Caki2 (cell line): ENCODE measurements at regions not wholly inside any gene's neighbourhood (a gene's known extent, or its start where the extent isn't known, plus 50 kb on each side); places are given as distances from the start of the nearest gene placed in this dataset.

ENCODE experiments used
- DNase-seq: peaks from one replicate; pipeline ENCODE4 v3.0.0-alpha.2; 2015; ENCODE audit warnings: low read depth
- in situ Hi-C: cut with HindIII; loops from 2 replicates; pipeline ENCODE4 v1.10.0; 2016; ENCODE audit warnings: low sequenced_read_pairs, low pct_unique_long_range_greater_than_20kb, mixed read lengths

DNA sequence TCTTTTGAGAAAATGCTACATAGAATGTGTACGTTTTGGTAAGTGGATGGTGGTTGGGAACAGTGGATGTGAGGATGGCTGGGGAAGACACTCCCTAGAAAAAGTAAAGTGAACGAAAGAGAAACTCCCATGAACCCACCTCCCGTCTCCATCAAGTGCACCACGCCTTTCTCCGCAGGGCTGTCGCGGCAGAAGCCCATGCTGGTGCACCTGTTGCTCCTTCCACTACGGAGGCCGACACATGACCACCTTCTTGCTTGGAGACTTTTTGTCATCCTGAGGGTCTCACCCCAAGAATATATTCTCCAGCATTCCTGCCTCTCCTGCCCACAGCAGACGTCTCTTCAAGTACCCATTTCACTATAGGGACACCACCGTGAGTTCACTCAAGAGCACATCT is 630.4 kb upstream of the PFKP start:
- in situ Hi-C loops, result no loop called here
- no peak for DNase-seq

DNA sequence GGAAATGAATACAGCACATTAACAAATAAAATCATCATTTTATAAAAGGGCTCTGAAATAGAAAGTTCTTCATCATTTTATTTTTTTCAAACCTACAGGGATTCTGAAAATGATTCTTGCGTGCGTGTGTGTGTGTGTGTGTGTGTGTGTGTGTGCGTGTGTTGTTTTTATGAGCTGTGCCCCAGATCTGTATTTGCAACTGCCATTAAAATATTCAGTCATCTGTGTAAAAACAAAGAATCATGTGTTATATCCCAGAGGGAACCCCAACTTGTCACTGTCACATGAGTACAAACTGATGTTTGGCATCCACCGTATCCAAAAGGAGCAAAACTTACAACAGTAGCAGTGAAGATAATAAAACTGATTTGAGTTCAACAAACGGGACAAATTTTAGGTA is 635.4 kb upstream of the PFKP start:
- DNase-seq, result no peak

DNA sequence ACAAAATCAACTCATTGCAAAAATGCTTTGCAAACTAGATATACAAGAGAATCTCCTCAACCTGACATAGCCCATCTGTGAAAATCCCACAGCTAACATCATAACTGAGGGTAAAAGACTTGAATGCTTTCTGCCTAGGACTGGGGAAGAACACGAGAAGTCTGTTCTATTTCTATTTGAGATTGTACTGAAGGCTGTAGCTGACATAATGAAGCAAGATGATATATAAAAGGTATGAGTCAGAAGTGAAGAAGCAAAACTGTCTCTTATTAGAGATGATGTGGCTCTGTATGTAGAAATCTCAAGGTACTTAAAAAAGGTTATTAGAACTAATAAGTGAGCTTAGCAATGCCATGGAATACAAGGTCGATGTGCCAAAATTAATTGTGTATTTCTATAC is 639.9 kb upstream of the PFKP start:
- no peak for DNase-seq
- in situ Hi-C loops, result no loop called here

More for the DNA sequence above, 635.4 kb upstream of the PFKP start:
- in situ Hi-C loops, result no loop called here

DNA sequence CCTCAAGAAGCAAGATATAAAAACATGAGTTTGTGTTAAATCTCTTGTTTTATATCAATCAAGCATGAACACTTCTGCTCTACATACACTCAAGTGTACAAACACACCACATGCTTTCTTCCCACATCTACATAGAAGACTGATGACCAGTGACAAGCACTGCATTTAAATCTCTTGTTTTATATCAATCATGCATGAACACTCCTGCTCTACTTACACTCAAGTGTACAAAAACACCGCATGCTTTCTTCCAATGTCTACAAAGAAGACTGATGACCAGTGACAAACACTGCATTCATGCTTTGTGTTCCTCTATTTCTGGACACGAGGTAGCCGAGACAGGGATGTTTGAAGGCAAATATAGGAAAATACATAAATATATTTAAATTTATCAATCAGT is 642.0 kb upstream of the PFKP start:
- in situ Hi-C loops, result no loop called here
- DNase-seq, result no peak

DNA sequence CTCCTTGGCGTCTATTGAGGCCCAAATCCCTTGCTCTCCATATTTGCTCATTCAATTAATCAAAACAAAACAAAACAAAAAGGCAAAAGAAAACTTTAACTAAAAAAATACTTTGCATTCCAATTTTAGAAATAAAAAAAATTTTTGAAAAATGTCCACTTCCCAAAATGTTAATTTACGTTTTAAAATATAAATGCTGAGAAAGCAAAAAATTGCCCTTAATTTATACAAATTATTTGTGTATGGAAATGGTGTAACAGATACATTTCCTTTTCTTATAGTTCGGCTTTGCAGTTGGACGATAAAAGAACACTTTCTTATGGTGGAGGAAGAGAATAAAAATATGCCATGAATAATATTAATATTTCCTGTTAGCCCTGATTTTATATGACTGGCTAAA is 652.8 kb upstream of the PFKP start:
- in situ Hi-C loops, result no loop called here
- DNase-seq, result no peak

DNA sequence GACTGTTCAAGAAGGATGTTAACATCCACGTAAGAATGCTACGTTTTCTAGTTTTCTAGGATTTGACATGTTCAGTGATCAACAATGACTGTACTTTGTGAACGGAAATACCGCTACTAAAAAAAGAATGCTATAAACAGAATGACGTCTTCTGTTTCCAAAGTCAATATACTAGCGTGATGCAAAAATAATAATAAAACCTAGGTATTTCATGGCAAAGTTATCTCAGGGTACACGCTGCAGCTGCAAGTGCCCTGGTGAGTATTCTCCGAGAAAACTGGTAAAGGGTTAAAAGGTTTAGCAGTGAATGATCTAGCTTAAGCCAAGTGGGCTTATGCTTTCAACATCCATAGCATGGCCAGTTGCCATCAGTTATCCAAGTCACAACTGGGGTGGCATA is 653.3 kb upstream of the PFKP start:
- no peak for DNase-seq
- in situ Hi-C loops, result no loop called here

DNA sequence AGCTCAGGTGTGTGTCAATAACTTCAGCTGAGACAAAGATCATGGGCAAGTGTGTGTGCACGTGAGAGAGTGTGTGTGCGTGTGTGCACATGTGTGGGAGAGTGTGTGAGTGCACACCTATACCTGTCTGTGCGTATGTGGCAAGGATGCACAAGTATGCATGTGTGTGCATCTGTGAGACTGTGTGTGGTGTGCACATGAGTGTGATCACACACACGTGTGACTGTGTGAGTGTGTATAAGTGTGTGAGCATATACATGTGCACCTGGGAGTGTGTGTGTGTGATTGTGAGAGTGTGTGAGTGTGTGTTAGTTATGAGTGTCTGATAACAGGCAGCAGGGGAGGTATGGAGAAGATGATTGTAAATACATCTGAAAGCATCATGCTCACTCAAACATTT is 657.3 kb upstream of the PFKP start:
- in situ Hi-C loops, result no loop called here

DNA sequence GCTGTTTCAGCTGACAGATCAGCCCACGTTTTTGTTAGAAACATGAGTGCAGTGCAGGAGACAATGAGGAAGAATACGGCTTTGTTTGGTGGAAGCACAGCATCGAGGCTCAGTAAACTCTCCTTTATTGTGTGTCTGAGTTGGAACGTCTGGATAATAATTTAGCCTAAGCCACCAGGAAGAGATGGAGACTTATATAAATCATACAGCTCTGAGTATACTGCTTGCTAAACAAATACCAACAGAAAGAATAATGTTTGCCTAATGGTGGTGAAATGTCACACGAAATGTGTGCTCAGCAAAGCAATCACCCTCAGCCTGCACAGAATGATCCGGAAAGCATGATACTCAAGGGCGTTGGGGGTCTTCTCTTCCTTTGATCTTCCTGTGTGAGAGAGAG is 664.1 kb upstream of the ADARB2 start:
- in situ Hi-C loops, result no loop called here
- DNase-seq, result no peak

More for the DNA sequence above, 657.3 kb upstream of the PFKP start:
- no peak for DNase-seq

DNA sequence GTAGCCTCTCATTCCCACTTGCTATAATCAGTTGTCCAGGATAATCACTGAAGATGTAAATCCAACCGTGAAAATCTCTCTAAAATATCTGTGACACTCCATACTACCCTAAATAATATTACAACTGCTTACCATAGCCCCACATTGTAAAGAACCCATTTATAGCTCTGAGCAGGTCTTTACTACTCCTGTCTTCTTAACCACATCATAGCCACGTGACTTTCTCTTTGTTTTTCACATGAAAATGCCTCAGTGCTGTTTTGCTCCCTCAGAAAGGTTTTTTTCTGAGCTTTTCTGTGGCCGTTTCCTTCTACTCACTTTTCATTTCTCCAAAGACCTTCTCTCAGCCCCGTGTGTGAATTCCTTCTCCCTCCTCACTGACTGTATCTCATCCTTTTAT is 662.2 kb upstream of the ADARB2 start:
- DNase-seq, result no peak
- in situ Hi-C loops, result no loop called here

DNA sequence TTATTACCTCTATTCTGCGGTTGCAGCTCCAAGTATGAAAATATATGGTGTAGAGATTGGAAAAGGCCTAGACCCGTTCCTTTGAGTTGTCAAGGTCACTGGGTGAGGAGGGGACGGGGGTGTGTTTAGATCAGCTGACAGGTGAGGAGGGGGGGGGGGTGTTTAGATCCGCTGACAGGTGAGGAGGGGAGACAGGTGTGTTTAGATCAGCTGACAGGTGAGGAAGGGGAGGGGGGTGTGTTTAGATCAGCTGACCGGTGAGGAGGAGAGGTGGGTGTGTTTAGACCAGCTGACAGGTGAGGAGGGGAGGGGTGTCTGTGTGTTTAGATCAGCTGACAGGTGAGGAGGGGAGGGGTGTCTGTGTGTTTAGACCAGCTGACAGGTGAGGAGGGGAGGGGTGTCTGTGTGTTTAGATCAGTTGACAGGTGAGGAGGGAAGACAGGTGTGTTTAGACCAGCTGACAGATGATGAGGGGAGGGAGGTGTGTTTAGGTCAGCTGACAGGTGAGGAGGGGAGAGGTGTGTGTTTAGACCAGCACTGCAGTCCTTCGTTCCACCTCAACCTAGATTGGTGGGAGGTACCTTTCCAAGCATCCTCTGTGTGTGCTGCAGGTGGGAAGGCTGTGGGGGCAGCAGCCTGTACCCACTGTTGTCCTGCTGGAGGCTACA is 655.0 kb upstream of the ADARB2 start:
- no peak for DNase-seq
- in situ Hi-C loops, result no loop called here

DNA sequence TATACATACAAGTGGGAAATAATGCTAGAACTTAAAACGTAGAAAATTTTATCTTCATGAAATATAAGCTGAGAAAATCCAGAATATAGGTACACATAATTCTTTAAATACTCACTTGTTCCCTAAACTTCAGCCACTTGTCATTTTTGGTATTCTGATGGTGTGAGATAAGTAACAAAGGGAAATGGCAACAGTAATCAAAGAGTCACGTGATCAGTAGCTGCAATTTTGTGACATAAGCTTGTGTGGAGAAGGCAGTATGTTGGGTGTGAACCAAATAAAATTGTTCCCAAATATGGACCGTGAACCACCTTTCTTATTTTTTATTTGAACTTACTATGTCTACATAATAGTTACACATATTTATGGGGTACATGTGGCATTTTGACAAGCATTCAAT is 650.3 kb upstream of the ADARB2 start:
- DNase-seq, result no peak
- in situ Hi-C loops, result no loop called here

DNA sequence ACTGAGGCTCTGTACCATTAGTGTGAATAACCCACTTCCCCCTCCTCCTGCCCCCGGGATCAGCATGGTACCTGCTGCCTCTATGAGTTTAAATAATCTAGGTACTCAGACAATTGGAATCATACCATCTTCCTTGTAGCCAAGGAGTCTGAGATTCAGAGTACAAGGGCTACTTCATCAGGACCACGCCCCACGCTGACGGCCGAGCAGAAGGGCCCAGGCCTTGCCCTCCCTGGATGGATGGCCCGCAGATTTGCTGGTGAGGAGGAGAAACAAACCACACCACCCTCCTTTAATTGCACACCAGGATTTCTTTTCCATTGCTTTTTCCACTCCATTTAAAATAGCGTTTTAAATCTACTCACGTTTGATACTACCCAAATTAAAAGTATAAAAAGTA is 649.9 kb upstream of the ADARB2 start:
- no peak for DNase-seq
- in situ Hi-C loops, result no loop called here

DNA sequence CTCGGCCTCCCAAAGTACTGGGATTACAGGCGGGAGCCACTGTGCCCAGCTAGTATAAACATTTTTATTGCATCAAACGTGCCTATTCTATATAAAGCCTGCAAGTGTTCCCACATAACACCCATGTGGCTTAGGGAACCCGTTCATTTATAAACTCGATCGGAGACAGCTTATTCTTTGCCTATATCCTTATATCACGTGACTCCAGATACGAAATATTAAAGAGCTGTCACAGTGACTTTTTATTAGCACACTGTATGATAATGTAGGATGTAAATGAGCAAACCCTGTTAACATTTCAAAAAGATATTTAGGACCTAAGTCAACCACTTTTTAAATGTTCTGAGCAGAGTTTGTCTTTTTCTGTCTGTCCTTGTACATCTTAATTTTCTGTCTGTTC is 642.9 kb upstream of the ADARB2 start:
- in situ Hi-C loops, result no loop called here
- no peak for DNase-seq

DNA sequence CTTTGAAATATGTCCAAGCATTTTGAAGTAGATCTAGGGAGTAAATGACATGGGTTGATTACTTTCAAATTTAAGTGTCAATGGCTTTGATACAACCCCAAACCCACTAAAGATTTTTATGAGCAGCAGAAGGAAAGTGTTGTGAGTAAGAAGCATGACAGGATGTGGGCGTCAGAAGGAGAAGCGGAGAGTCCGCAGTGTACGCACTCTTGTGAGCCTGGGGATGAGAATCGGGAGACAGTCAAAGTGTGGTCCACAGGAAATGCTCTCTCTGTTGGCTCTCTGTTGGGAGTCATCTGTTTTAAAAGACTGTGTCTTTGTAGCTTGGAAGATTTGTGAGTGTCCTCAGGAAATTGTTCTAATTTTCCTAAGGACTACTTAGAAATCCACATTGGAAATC is 629.8 kb upstream of the ADARB2 start:
- in situ Hi-C loops, result no loop called here
- DNase-seq, result no peak

DNA sequence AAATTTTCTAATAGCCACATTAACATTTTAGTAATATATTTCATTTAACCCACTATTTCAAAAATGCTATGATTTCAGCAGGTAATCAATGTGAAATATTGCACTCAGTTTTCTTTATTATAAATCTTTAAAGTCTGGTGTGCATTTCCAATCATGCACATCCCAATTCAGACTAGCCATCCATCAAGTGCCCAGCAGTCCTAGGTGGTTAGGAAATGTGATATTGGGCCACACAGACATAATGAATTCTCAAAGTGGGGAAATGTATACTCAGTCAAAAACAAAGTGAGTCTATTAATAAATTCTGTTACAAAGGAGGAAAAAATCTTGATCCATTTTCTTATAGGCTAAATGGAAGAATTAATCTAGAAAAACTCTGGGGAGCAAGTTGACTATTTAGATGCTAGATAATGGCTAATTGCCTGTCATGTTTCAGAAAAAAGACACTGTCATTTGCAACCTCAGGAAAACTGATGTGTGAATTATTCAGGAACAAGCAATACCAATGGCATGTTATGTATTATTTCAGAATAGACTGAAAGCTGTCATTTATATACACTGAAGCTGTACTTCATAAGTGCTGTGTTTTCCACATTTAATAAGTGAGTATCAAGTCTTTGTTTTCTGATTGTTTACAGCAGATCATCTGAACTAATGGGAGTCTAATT is 629.1 kb upstream of the ADARB2 start:
- DNase-seq, result no peak
- in situ Hi-C loops, result no loop called here

DNA sequence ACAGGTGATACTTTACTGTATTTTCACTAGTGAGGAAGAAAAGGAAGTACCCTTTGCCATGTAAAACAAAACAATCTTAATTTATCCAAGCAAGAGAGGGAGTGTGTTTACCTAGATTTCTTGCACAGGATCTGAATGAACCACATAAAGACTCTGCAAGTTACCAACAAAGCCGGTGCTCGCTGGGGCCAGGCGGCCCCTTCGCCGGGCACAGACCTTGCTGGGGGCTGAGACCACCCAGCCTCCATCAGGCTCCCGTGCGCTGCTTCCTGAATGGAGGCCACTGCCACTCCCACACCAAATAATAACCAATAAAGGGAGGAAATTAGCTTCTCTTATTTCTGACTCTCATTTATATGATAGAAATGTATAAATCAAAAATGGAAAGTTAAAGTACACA is 625.0 kb upstream of the ADARB2 start:
- DNase-seq, result no peak
- in situ Hi-C loops, result no loop called here

DNA sequence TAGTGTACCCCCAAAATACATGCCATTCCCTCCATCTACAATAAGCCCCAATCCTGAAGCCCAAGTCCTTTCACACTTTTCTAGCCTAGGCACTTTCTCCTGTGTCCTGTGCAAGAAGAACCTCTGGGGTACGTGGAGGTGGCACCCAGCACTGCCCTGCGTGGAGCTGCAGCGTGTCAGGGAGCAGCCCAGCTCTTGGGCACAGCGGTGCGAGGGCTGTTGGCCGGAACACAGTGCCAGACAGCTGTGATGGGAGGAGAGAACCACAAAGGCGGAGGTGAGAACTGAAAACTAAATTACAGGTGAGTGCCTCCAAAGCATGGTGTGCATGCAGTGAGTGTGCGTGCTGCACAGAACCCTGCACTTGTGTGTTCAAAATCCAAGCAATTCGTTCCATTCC is 621.3 kb upstream of the ADARB2 start:
- in situ Hi-C loops, result no loop called here
- DNase-seq, result no peak

DNA sequence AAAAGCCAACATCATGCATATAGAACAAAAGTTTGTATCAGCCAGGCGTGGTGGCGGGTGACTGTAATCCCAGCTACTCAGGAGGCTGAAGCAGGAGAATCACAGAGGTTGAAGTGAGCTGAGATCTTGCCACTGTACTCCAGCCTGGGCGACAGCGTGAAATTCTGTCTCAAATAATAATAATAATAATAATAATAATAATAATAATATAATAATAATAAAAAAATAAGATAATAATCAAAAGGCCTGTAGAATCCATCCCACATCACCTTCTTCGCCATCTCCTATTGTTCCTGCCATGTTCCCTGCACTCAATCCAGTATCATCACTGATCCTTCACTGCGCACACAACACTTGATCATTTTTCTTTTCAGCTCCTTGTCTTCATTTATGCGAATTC is 619.3 kb upstream of the ADARB2 start:
- in situ Hi-C loops, result no loop called here
- no peak for DNase-seq

DNA sequence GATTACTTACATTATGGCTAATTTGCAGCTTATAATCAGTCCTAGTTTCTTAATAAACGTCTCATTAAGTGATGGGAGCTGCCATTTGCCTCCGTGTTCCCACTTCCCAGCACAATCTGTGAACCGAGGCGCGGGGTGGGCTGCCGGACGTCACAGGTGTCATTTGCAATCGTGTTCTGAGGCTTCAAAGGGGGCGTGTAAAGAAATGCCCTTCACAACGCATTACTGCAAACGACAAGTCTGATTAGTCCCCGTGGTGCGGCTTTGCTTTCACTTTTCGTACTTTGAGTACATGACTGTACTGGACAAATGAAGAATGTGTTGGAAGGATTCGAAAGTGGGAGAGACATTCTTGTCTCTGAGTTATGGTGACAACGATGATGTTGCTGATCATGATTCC is 614.2 kb upstream of the ADARB2 start:
- in situ Hi-C loops, result no loop called here

DNA sequence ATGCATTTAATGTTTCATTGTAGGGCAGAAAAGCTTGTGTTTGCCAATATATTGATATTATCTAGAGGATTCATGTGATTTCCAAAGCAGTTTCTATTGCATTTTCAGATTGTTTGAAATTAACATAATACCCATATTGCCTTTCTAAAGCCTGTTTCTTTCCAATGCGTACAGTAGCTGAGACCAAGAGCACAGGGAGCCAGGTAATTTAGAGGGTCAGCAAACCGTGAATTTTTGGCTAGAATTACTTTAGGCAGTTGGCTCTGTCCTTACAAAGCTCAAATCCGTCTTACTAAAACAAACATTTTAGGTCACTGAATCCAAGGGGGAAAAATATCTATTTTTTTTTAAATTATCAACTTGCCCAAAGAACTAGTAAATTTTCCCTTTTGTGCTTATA is 604.9 kb upstream of the ADARB2 start:
- in situ Hi-C loops, result no loop called here
- DNase-seq, result no peak

More for the DNA sequence above, 614.2 kb upstream of the ADARB2 start:
- DNase-seq, result no peak
